ENCODE measurements at regions not wholly inside any gene's neighbourhood (a gene's known extent, or its start where the extent isn't known, plus 50 kb on each side); places are given as distances from the start of the nearest gene placed in this dataset.
"Not testable (repeated sequence)": the region's sequence is repeated elsewhere in the genome, so short reads cannot be mapped to it uniquely, and the experiment has no call there.

- no peak for DNase-seq (ENCODE audit: low spot score)
These were observed 293.3 kb upstream of the GRIA3 start for GRCh38 chrX:122890729-122891128.

GRCh38 chrX:122906726-122907125 is 277.4 kb upstream of the GRIA3 start:
- DNase-seq (ENCODE audit: low spot score), result no peak

- no peak for DNase-seq (ENCODE audit: low spot score)
These were observed 276.7 kb upstream of the GRIA3 start for GRCh38 chrX:122907375-122907774.

- no peak for DNase-seq (ENCODE audit: low spot score)
These were observed 273.4 kb upstream of the GRIA3 start for GRCh38 chrX:122910697-122911096.

GRCh38 chrX:122913134-122913533 is 270.9 kb upstream of the GRIA3 start:
- no peak for DNase-seq (ENCODE audit: low spot score)

- DNase-seq (ENCODE audit: low spot score), result no peak
These were observed 270.3 kb upstream of the GRIA3 start for GRCh38 chrX:122913764-122914163.

- no peak for DNase-seq (ENCODE audit: low spot score)
These were observed 269.8 kb upstream of the GRIA3 start for GRCh38 chrX:122914256-122914655.

GRCh38 chrX:122934131-122934530 is 249.9 kb upstream of the GRIA3 start:
- no peak for DNase-seq (ENCODE audit: low spot score)

GRCh38 chrX:122940199-122940598 is 243.9 kb upstream of the GRIA3 start:
- DNase-seq (ENCODE audit: low spot score), result no peak

GRCh38 chrX:122941806-122942205 is 242.3 kb upstream of the GRIA3 start:
- DNase-seq (ENCODE audit: low spot score), result no peak

- DNase-seq (ENCODE audit: low spot score), result peak; percentile 57
These were observed 240.2 kb upstream of the GRIA3 start for GRCh38 chrX:122943918-122944317.

GRCh38 chrX:122945328-122945727 is 238.8 kb upstream of the GRIA3 start:
- DNase-seq (ENCODE audit: low spot score), result no peak

- DNase-seq (ENCODE audit: low spot score), result no peak
These were observed 211.5 kb upstream of the GRIA3 start for GRCh38 chrX:122972604-122973003.

GRCh38 chrX:122982521-122982920 is 201.6 kb upstream of the GRIA3 start:
- DNase-seq (ENCODE audit: low spot score), result no peak

- DNase-seq (ENCODE audit: low spot score), result not testable (repeated sequence)
These were observed 181.2 kb upstream of the GRIA3 start for GRCh38 chrX:123002844-123003243.

GRCh38 chrX:123013141-123013540 is 170.9 kb upstream of the GRIA3 start:
- no peak for DNase-seq (ENCODE audit: low spot score)

- no peak for DNase-seq (ENCODE audit: low spot score)
These were observed 147.7 kb upstream of the GRIA3 start for GRCh38 chrX:123036401-123036800.

- DNase-seq (ENCODE audit: low spot score), result no peak
These were observed 134.9 kb upstream of the GRIA3 start for GRCh38 chrX:123049071-123049625.

GRCh38 chrX:123060986-123061385 is 123.1 kb upstream of the GRIA3 start:
- DNase-seq (ENCODE audit: low spot score), result no peak

- no peak for DNase-seq (ENCODE audit: low spot score)
These were observed 120.0 kb upstream of the GRIA3 start for GRCh38 chrX:123064053-123064452.

- DNase-seq (ENCODE audit: low spot score), result no peak
These were observed 111.2 kb upstream of the GRIA3 start for GRCh38 chrX:123072686-123073385.

GRCh38 chrX:123075947-123076561 is 108.0 kb upstream of the GRIA3 start:
- DNase-seq (ENCODE audit: low spot score), result no peak

- no peak for DNase-seq (ENCODE audit: low spot score)
These were observed 106.4 kb upstream of the GRIA3 start for GRCh38 chrX:123077631-123078030.

Measured in A172 (cell line).